ENCODE measurements at regions not wholly inside any gene's neighbourhood (a gene's known extent, or its start where the extent isn't known, plus 50 kb on each side); places are given as distances from the start of the nearest gene placed in this dataset.

DNA sequence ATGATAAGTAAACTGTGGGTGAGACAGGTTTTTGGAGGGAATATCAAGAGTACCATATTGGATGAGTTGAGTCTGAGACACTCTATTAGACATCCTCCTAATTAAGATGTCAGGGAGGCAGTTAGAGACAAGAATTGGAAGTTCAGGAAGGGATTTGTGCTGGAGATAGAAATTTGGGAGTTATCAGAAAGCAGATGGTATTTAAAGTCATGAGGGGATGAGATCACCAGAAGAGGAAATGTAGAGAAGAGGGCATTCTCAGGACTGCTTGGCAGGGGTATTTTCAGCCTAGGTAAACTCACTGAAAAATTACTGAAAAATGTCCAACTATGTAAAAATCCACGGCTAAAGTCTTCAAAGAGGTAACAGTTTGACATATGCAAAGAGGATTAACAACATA is 161.6 kb upstream of the PGRMC2 start (continued):
- TF ChIP-seq RBM14 (IDR thresholded peaks at IDR 0.05; ENCODE audit: borderline replicate concordance, insufficient read depth, low read depth, low read length), result no peak

DNA sequence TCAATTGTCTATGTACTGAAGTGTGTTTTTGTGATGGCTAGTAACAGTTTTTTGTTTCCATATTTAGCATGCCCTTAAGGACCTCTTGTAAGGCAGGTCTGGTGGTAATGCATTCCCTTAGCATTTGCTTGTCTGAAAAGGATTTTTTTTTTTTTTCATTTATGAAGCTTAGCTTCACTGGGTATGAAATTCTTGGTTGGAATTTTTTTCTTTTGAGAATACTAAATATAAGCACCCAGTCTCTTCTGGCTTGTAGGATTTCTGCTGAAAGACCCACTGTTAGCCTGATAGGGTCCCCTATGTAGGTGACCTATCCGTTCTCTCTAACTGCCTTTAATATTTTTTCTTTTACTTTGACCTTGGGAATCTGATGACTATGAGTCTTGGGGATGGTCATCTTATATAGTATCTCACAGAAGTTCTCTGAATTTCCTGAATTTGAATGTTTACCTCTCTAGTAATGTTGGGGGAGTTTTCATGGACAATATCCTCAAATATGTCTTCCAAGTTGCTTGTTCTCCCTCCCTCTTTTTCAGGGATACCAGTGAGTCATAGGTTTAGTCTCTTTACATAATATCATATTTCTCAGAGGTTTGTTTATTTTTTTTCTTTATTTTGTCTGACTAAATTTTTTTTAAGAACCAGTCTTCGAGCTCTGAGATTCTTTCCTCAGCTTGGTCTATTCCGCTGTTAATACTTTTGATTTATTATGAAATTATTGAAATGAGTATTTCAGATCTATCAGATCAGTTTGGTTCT is 157.1 kb upstream of the PGRMC2 start:
- H3K79me2 ChIP-seq (ENCODE audit: control insufficient read depth, insufficient read depth, low read length), result no peaks in the 10 kb centered on the region
- no peak overlapping the region for H3K27ac ChIP-seq (ENCODE audit: extremely low read depth, low read depth, low read length)
- no peaks in the 10 kb centered on the region for H3K27me3 ChIP-seq (ENCODE audit: control insufficient read depth in 2 of 2, insufficient read depth in 2 of 2, low read length in 2 of 2)
- no peak for ATAC-seq
- no TSS peak for BruUV-seq (replicated peaks)
- no peak overlapping the region for H2AFZ ChIP-seq (ENCODE audit: low read depth, low read length)
- TF ChIP-seq YBX1 (IDR thresholded peaks at IDR 0.05), result no peak
- no peak for TF ChIP-seq ZKSCAN8 (CRISPR knock-in tag; IDR thresholded peaks at IDR 0.05)
- intact Hi-C loops (cut with micrococcal nuclease) (no loop called here), in situ Hi-C loops (cut with MboI) (no loop called here)
- no peaks in the 10 kb centered on the region for H3K9me1 ChIP-seq (ENCODE audit: control insufficient read depth, insufficient read depth, low read length)
- CTCF ChIA-PET (ENCODE audit: low intra/inter-chr PET ratio), result no interaction called here
- POLR2A ChIA-PET, result no interaction called here
- no peaks in the 10 kb centered on the region for H4K20me1 ChIP-seq (replicated peaks; ENCODE audit: control insufficient read depth, insufficient read depth, low read length)
- H3K36me3 ChIP-seq (ENCODE audit: control insufficient read depth, insufficient read depth, low read length), result no peaks in the 10 kb centered on the region
- FAIRE-seq, result no peak
- H3K9me3 ChIP-seq (replicated peaks; ENCODE audit: control insufficient read depth, insufficient read depth, low read depth, low read length), result no peaks in the 10 kb centered on the region; the same call in none of the 2 replicates
- DNase-seq (ENCODE audit: extremely low read depth in 1 of 4, low spot score in 3 of 4), result no peak
- no peaks in the 10 kb centered on the region for H3K4me1 ChIP-seq (replicated peaks in 1 of 2; ENCODE audit: control insufficient read depth in 2 of 2, insufficient read depth in 2 of 2, low read length in 2 of 2)
- WGBS (ENCODE audit: insufficient coverage, low coverage, missing lambda C conversion rate), result 58% methylated on average over 3 of the region's 3 CpGs
- H3K4me3 ChIP-seq, result no peak overlapping the region
- H3K9ac ChIP-seq (ENCODE audit: insufficient read depth in 1 of 2, low read depth in 2 of 2, low read length in 2 of 2), result no peak overlapping the region
- H3K4me2 ChIP-seq (ENCODE audit: insufficient read depth, low read length), result no peak overlapping the region

GRCh38 chr4:128440923-128441322 is 153.3 kb upstream of the PGRMC2 start:
- Histone ChIP-seq H3K9me1 (ENCODE audit: control insufficient read depth, insufficient read depth, low read length) (no peaks in the 10 kb centered on the region), H3K27ac (ENCODE audit: extremely low read depth, low read depth, low read length) (no peak overlapping the region), H3K36me3 (ENCODE audit: control insufficient read depth, insufficient read depth, low read length) (no peaks in the 10 kb centered on the region), H3K9ac (ENCODE audit: insufficient read depth in 1 of 2, low read depth in 2 of 2, low read length in 2 of 2) (no peak overlapping the region), H3K4me3 (no peak overlapping the region), H3K9me3 (replicated peaks; ENCODE audit: control insufficient read depth, insufficient read depth, low read depth, low read length) (no peaks in the 10 kb centered on the region; the same call in none of the 2 replicates), H3K79me2 (ENCODE audit: control insufficient read depth, insufficient read depth, low read length) (no peaks in the 10 kb centered on the region), H2AFZ (ENCODE audit: low read depth, low read length) (no peak overlapping the region), H4K20me1 (replicated peaks; ENCODE audit: control insufficient read depth, insufficient read depth, low read length) (no peaks in the 10 kb centered on the region), H3K4me2 (ENCODE audit: insufficient read depth, low read length) (no peak overlapping the region), H3K27me3 (ENCODE audit: control insufficient read depth in 2 of 2, insufficient read depth in 2 of 2, low read length in 2 of 2) (no peaks in the 10 kb centered on the region), H3K4me1 (replicated peaks in 1 of 2; ENCODE audit: control insufficient read depth in 2 of 2, insufficient read depth in 2 of 2, low read length in 2 of 2) (no peaks in the 10 kb centered on the region)
- ChIA-PET CTCF (ENCODE audit: low intra/inter-chr PET ratio) (no interaction called here), POLR2A (no interaction called here)
- 34% methylated on average over 3 of the region's 4 CpGs for WGBS (ENCODE audit: insufficient coverage, low coverage, missing lambda C conversion rate)
- DNase-seq (ENCODE audit: extremely low read depth in 1 of 4, low spot score in 3 of 4), result no peak
- peak in 1 of 2 experiments; percentile 70; a peak in 1 of 3 replicates for TF ChIP-seq CBX3 (IDR thresholded peaks at IDR 0.05; ENCODE audit: borderline replicate concordance in 1 of 2, low read length in 2 of 2)
- peak; percentile 51 for TF ChIP-seq ZNF280A (IDR thresholded peaks at IDR 0.05; ENCODE audit: low read depth, partially characterized antibody)
- 0 out of 2 replicates have a peak, but pooled peaks have one; percentile 35 for TF ChIP-seq CBX5 (IDR thresholded peaks at IDR 0.05; ENCODE audit: borderline replicate concordance, low read depth)
- TF ChIP-seq TRIM28 (IDR thresholded peaks at IDR 0.05), result peak; percentile 45; the same call in 1 of the 2 replicates
- no peak for TF ChIP-seq SIRT6 (IDR thresholded peaks at IDR 0.05; ENCODE audit: low read depth, low read length)
- no peak for FAIRE-seq
- ATAC-seq, result no peak
- intact Hi-C loops (cut with micrococcal nuclease) (no loop called here), in situ Hi-C loops (cut with MboI) (no loop called here)
- BruUV-seq (replicated peaks), result no TSS peak
